HEK293 (cell line): ENCODE measurements at regions not wholly inside any gene's neighbourhood (a gene's known extent, or its start where the extent isn't known, plus 50 kb on each side); places are given as distances from the start of the nearest gene placed in this dataset.

ENCODE experiments used
- CTCF ChIA-PET: fragments of 350-600 bp; formaldehyde crosslinking; extraction: SDS; loops from one replicate; lab custom pipeline; 2021; ENCODE audit warnings: antibody characterized with exemption; lab: Yijun Ruan, JAX
- POLR2A ChIA-PET: fragments of 300-600 bp; formaldehyde crosslinking; extraction: SDS; loops from one replicate; lab custom pipeline; 2020; ENCODE audit warnings: antibody characterized with exemption, inconsistent platforms; lab: Yijun Ruan, JAX
- H3K27ac ChIP-seq: fragments of 200-500 bp; sonication (Bioruptor generic); 2 replicates; pipeline ENCODE4 v1.5.1; 2014; ENCODE audit warnings: low read depth, low read length, control low read depth, inconsistent platforms; ENCODE audit errors: extremely low read depth
- H3K36me3 ChIP-seq, 2 experiments: fragments of 200-500 bp in 1 of 2; sonication (Bioruptor generic) in 1 of 2; 1 replicate in 1 of 2; 2 replicates in 1 of 2; pipeline ENCODE4 v1.5.1; 2014 to 2017; ENCODE audit warnings: inconsistent platforms in 2 of 2, low read length in 2 of 2; ENCODE audit not compliant: control insufficient read depth in 2 of 2, insufficient read depth in 1 of 2
- H3K4me1 ChIP-seq: fragments of 200-500 bp; sonication (Bioruptor generic); 2 replicates; pipeline ENCODE4 v1.5.1; 2014; ENCODE audit warnings: mild to moderate bottlenecking, low read length, inconsistent platforms; ENCODE audit not compliant: control insufficient read depth, insufficient read depth
- H3K4me3 ChIP-seq: 2 replicates; pipeline ENCODE4 v1.5.1; 2011; ENCODE audit warnings: low read depth, mild to moderate bottlenecking, control low read depth, low read length, moderate library complexity
- H3K9me3 ChIP-seq: fragments of 200-500 bp; sonication (Bioruptor generic); 2 replicates; pipeline ENCODE4 v1.5.1; 2014; ENCODE audit warnings: low read depth, low read length, inconsistent platforms; ENCODE audit not compliant: control insufficient read depth, insufficient read depth
- FEZF1 ChIP-seq: fragments of 450-650 bp; formaldehyde crosslinking; IDR thresholded peaks from 2 replicates; pipeline ENCODE4 v1.5.1; 2016; ENCODE audit warnings: missing biosample characterization, missing genetic modification characterization
- KLF10 ChIP-seq: fragments of 450-650 bp; IDR thresholded peaks from 2 replicates; pipeline ENCODE4 v1.5.1; 2018; ENCODE audit warnings: missing biosample characterization, mild to moderate bottlenecking, missing genetic modification characterization
- MYNN ChIP-seq: fragments of 450-650 bp; formaldehyde crosslinking; IDR thresholded peaks from 2 replicates; pipeline ENCODE4 v1.5.1; 2016; ENCODE audit warnings: missing biosample characterization, missing genetic modification characterization, borderline replicate concordance
- OSR2 ChIP-seq: fragments of 450-650 bp; formaldehyde crosslinking; IDR thresholded peaks from 2 replicates; pipeline ENCODE4 v1.5.1; 2016; ENCODE audit warnings: missing biosample characterization, missing genetic modification characterization
- PRDM10 ChIP-seq: fragments of 450-650 bp; formaldehyde crosslinking; IDR thresholded peaks from 2 replicates; pipeline ENCODE4 v1.5.1; 2016; ENCODE audit warnings: missing biosample characterization, missing genetic modification characterization
- PRDM2 ChIP-seq: fragments of 450-650 bp; formaldehyde crosslinking; IDR thresholded peaks from 2 replicates; pipeline ENCODE4 v1.5.1; 2016; ENCODE audit warnings: missing biosample characterization, missing genetic modification characterization, borderline replicate concordance
- PRDM4 ChIP-seq: fragments of 450-650 bp; formaldehyde crosslinking; IDR thresholded peaks from 2 replicates; pipeline ENCODE4 v1.5.1; 2017; ENCODE audit warnings: missing biosample characterization, missing genetic modification characterization
- TCF7L2 ChIP-seq: IDR thresholded peaks from 2 replicates; pipeline ENCODE4 v1.6.1; 2011; ENCODE audit warnings: low read depth, mild to moderate bottlenecking, inconsistent platforms, low read length, moderate library complexity, borderline replicate concordance
- TRIM28 ChIP-seq: IDR thresholded peaks from 2 replicates; pipeline ENCODE4 v1.6.1; 2011; ENCODE audit warnings: low read length, control low read depth, borderline replicate concordance
- TSHZ1 ChIP-seq: fragments of 450-650 bp; formaldehyde crosslinking; IDR thresholded peaks from 2 replicates; pipeline ENCODE4 v1.5.1; 2016; ENCODE audit warnings: missing biosample characterization, missing genetic modification characterization, borderline replicate concordance
- ZEB2 ChIP-seq: fragments of 450-650 bp; formaldehyde crosslinking; IDR thresholded peaks from 2 replicates; pipeline ENCODE4 v1.5.1; 2016; ENCODE audit warnings: missing biosample characterization, missing genetic modification characterization
- ZNF335 ChIP-seq: fragments of 450-650 bp; formaldehyde crosslinking; conservative IDR thresholded peaks from 2 replicates; pipeline ENCODE4 v1.5.1; 2016; ENCODE audit warnings: missing biosample characterization, missing genetic modification characterization
- ZNF398 ChIP-seq: fragments of 450-650 bp; formaldehyde crosslinking; IDR thresholded peaks from 2 replicates; pipeline ENCODE4 v1.5.1; 2017; ENCODE audit warnings: missing biosample characterization, missing genetic modification characterization
- ZNF549 ChIP-seq: fragments of 450-650 bp; IDR thresholded peaks from 2 replicates; pipeline ENCODE4 v1.5.1; 2018; ENCODE audit warnings: missing biosample characterization, missing genetic modification characterization, mild to moderate bottlenecking, inconsistent platforms, moderate library complexity
- ZNF561 ChIP-seq: fragments of 450-650 bp; IDR thresholded peaks from 2 replicates; pipeline ENCODE4 v1.5.1; 2018; ENCODE audit warnings: missing biosample characterization, missing genetic modification characterization, borderline replicate concordance
- ZNF791 ChIP-seq: fragments of 450-650 bp; formaldehyde crosslinking; IDR thresholded peaks from 2 replicates; pipeline ENCODE4 v1.5.1; 2016; ENCODE audit warnings: missing biosample characterization, missing genetic modification characterization

GRCh38 chr3:34008191-34008590 lies 209.8 kb downstream of the PDCD6IP start (continued):
- no peak for TF ChIP-seq PRDM2 (tag by site-specific recombination)

GRCh38 chr3:34008836-34009809 lies 210.7 kb downstream of the PDCD6IP start:
- ChIA-PET CTCF (no interaction called here), POLR2A (no interaction called here)
- H3K27ac ChIP-seq: peak overlapping the region; percentile 82
- TF ChIP-seq KLF10 (tag by site-specific recombination) (no peak), PRDM4 (tag by site-specific recombination) (peak; percentile 17; the same call in 1 of the 2 replicates), MYNN (tag by site-specific recombination) (peak; percentile 69; the same call in 1 of the 2 replicates), ZNF791 (tag by site-specific recombination) (no peak), TRIM28 (no peak), TCF7L2 (no peak), ZEB2 (tag by site-specific recombination) (0 out of 2 replicates have a peak, but pooled peaks have one; percentile 10), PRDM10 (tag by site-specific recombination) (peak; percentile 80), OSR2 (tag by site-specific recombination) (peak; percentile 76), ZNF549 (peak; percentile 16; the same call in 1 of the 2 replicates), FEZF1 (peak; percentile 44; the same call in 1 of the 2 replicates), ZNF335 (tag by site-specific recombination) (no peak), ZNF561 (tag by site-specific recombination) (peak; percentile 17; the same call in 1 of the 2 replicates), TSHZ1 (no peak), ZNF398 (tag by site-specific recombination) (peak; percentile 47; the same call in 1 of the 2 replicates)

More at GRCh38 chr3:34008836-34009809, 210.7 kb downstream of the PDCD6IP start:
- peaks cover 7% of the 10 kb centered on the region for H3K4me1 ChIP-seq
- no peaks in the 10 kb centered on the region for H3K9me3 ChIP-seq
- no peak overlapping the region for H3K4me3 ChIP-seq
- no peaks in the 10 kb centered on the region for H3K36me3 ChIP-seq
